Esophagus muscularis mucosa (tissue), 4 donors: ENCODE measurements at regions not wholly inside any gene's neighbourhood (a gene's known extent, or its start where the extent isn't known, plus 50 kb on each side); places are given as distances from the start of the nearest gene placed in this dataset.

Experiments used
- CTCF ChIP-seq, 3 experiments: fragments of 200-600 bp in 2 of 3; fragments of 450-650 bp in 1 of 3; sonication (generic) in 2 of 3; IDR thresholded peaks; one replicate each; pipeline ENCODE4 v1.5.1; 2017 to 2019; ENCODE audit warnings: antibody characterized with exemption in 3 of 3, mild to moderate bottlenecking in 2 of 3, moderate library complexity in 1 of 3
- EP300 ChIP-seq: sonication (generic); formaldehyde crosslinking; IDR thresholded peaks from one replicate; pipeline ENCODE4 v1.6.1; 2017; ENCODE audit warnings: antibody characterized with exemption
- POLR2A ChIP-seq: fragments of 450-650 bp; IDR thresholded peaks from one replicate; pipeline ENCODE4 v1.6.1; 2017; ENCODE audit warnings: antibody characterized with exemption, moderate library complexity, mild to moderate bottlenecking, low read depth
- POLR2AphosphoS5 ChIP-seq, 2 donors: sonication (generic); formaldehyde crosslinking; IDR thresholded peaks; one replicate each; pipeline ENCODE4 v1.6.1; 2017; ENCODE audit warnings: antibody characterized with exemption in 2 of 2

GRCh38 chr10:64547168-64547567, 1026.0 kb downstream of the REEP3 start:
- TF ChIP-seq POLR2A: no peak
- no peak for TF ChIP-seq EP300
- TF ChIP-seq POLR2AphosphoS5 (IDR thresholded peaks at IDR 0.05): no peak
- no peak for TF ChIP-seq CTCF (IDR thresholded peaks at IDR 0.05)
